ENCODE measurements at regions not wholly inside any gene's neighbourhood (a gene's known extent, or its start where the extent isn't known, plus 50 kb on each side); places are given as distances from the start of the nearest gene placed in this dataset.

GRCh38 chr12:60137513-60137912 is 541.7 kb downstream of the SLC16A7 start:
- CTCF ChIA-PET (ENCODE audit: partially characterized antibody) = interaction anchor here (0.7 kb wide), 1 partner anchor 1495 kb away, joined by 4 read pairs; no protein-coding TSS in a partner anchor

More at GRCh38 chr12:60137513-60137912, 541.7 kb downstream of the SLC16A7 start:
- Histone ChIP-seq H2BK12ac (ENCODE audit: low read depth, low read length) (no peak overlapping the region), H4K91ac (replicated peaks; ENCODE audit: insufficient read length, low read length) (no peak overlapping the region), H2AFZ (ENCODE audit: low read length) (no peak overlapping the region), H3K9me3 (ENCODE audit: insufficient read depth in 2 of 2, low read depth in 1 of 2, low read length in 1 of 2) (no peaks in the 10 kb centered on the region), H3K23ac (ENCODE audit: insufficient read length) (no peak overlapping the region), H2BK20ac (ENCODE audit: low read length) (no peak overlapping the region), H2BK15ac (ENCODE audit: low read length) (no peak overlapping the region), H3K36me3 (ENCODE audit: control insufficient read depth in 2 of 4, insufficient read depth in 4 of 4, low read length in 3 of 4) (no peaks in the 10 kb centered on the region), H3K56ac (replicated peaks; ENCODE audit: insufficient read length, low read depth, low read length) (no peak overlapping the region), H4K20me1 (replicated peaks in 1 of 2; ENCODE audit: control insufficient read depth in 1 of 2, insufficient read depth in 2 of 2, low read length in 2 of 2) (no peaks in the 10 kb centered on the region), H3K27me3 (replicated peaks in 1 of 4; ENCODE audit: control insufficient read depth in 3 of 4, extremely low read depth in 1 of 4, insufficient read depth in 3 of 4, low read length in 3 of 4) (no peaks in the 10 kb centered on the region), H3K4me2 (ENCODE audit: insufficient read depth in 1 of 2, low read depth in 2 of 2, low read length in 2 of 2) (no peak overlapping the region), H4K8ac (ENCODE audit: extremely low read depth, insufficient read depth, low read length) (no peak overlapping the region), H4K5ac (ENCODE audit: insufficient read length, low read depth, low read length) (no peak overlapping the region), H3K79me2 (ENCODE audit: control insufficient read depth in 1 of 2, insufficient read depth in 2 of 2, low read length in 2 of 2) (no peaks in the 10 kb centered on the region), H3K4me1 (replicated peaks in 1 of 4; ENCODE audit: control insufficient read depth in 3 of 4, insufficient read depth in 4 of 4, low read length in 3 of 4) (no peaks in the 10 kb centered on the region), H3K14ac (ENCODE audit: insufficient read length) (no peak overlapping the region), H3K23me2 (ENCODE audit: low read depth, low read length) (no peaks in the 10 kb centered on the region), H3K4ac (replicated peaks; ENCODE audit: insufficient read length, low read depth, low read length) (no peak overlapping the region), H3K18ac (ENCODE audit: extremely low read depth, low read length) (no peak overlapping the region), H2AK5ac (ENCODE audit: low read depth, low read length) (no peak overlapping the region), H3K9ac (replicated peaks in 1 of 4; ENCODE audit: extremely low read depth in 1 of 4, low read depth in 3 of 4, low read length in 3 of 4) (no peak overlapping the region), H2BK120ac (replicated peaks; ENCODE audit: low read depth, low read length) (no peak overlapping the region), H3K4me3 (ENCODE audit: extremely low read depth in 1 of 4, insufficient read depth in 2 of 4, low read depth in 3 of 4, low read length in 4 of 4) (no peak overlapping the region), H3K27ac (ENCODE audit: low read depth, low read length) (no peak overlapping the region), H2BK5ac (ENCODE audit: low read depth, low read length) (no peak overlapping the region), H3K79me1 (ENCODE audit: low read depth, low read length) (no peaks in the 10 kb centered on the region)
- DNase-seq (ENCODE audit: low read depth in 1 of 2, low spot score in 2 of 2) (no peak), FAIRE-seq (no peak)
- POLR2A ChIA-PET (ENCODE audit: partially characterized antibody) = no interaction called here
- WGBS, 2 experiments (ENCODE audit: extremely low coverage in 1 of 2, insufficient coverage in 1 of 2, insufficient read length in 1 of 2, insufficient replicate concordance in 2 of 2, low coverage in 1 of 2, low lambda C conversion rate in 2 of 2, missing lambda C conversion rate in 1 of 2) = 94% methylated on average over 1 of the region's 1 CpG; no CpG with 5 or more reads in 1 of the 2 experiments
- no peak for TF ChIP-seq KDM5A (IDR thresholded peaks at IDR 0.05; ENCODE audit: low read length)
